HCT116 (cell line): ENCODE measurements at regions not wholly inside any gene's neighbourhood (a gene's known extent, or its start where the extent isn't known, plus 50 kb on each side); places are given as distances from the start of the nearest gene placed in this dataset.

Experiments
- ATAC-seq: fragments of 200-7000 bp; cut with Tn5 transposase; 2 replicates; pipeline ENCODE4 v1.9.1; 2020; ENCODE audit warnings: mild to moderate bottlenecking, moderate library complexity
- BruUV-seq: library from RNA; stranded (reverse); fragments of 400-500 nt; replicated peaks from 2 replicates; lab custom pipeline; 2021; lab: Mats Ljungman, UMichigan
- CTCF ChIA-PET: fragments of 300-600 bp; sonication (Branson Sonifier 250); formaldehyde crosslinking; loops from one replicate; lab custom pipeline; 2021; ENCODE audit warnings: antibody characterized with exemption; lab: Charles Lee
- POLR2A ChIA-PET: fragments of 300-600, 350-600 bp; sonication (Branson Sonifier 250); formaldehyde crosslinking; loops from one replicate; lab custom pipeline; 2021; ENCODE audit warnings: antibody characterized with exemption; lab: Charles Lee
- RAD21 ChIA-PET, 2 experiments: fragments of 300-600 bp; sonication (Branson Sonifier 250); formaldehyde crosslinking; loops; one replicate each; lab custom pipeline; 2023; ENCODE audit warnings: low total read pairs in 2 of 2; ENCODE audit not compliant: uncharacterized antibody in 2 of 2, unreplicated experiment in 2 of 2, low non-redundant PET in 1 of 2; lab: Charles Lee
- DNase-seq: peaks from one replicate; pipeline ENCODE4 v3.0.0-alpha.2; 2010; ENCODE audit warnings: low read depth, low spot score
- H2AFZ ChIP-seq: fragments of 200-600 bp; shearing (Covaris generic), sonication (generic); 2 replicates; pipeline ENCODE4 v1.6.1; 2017; ENCODE audit warnings: low read depth, mixed run types, mixed read lengths, antibody characterized with exemption, low read length; ENCODE audit not compliant: poor library complexity, severe bottlenecking
- H3K27ac ChIP-seq: 2 replicates; pipeline ENCODE4 v1.5.1; 2012; ENCODE audit warnings: low read depth, low read length
- H3K27me3 ChIP-seq: fragments of 200-600 bp; sonication (generic); 2 replicates; pipeline ENCODE4 v1.6.1; 2016; ENCODE audit warnings: mixed run types, low read length, mixed read lengths; ENCODE audit not compliant: insufficient read depth
- H3K36me3 ChIP-seq, 2 experiments: fragments of 200-500 bp in 1 of 2; fragments of 200-600 bp in 1 of 2; sonication (Bioruptor generic) in 1 of 2; sonication (generic) in 1 of 2; 2 replicates each; pipeline versions ENCODE4 v1.5.1 to v1.6.1; 2014 to 2016; ENCODE audit warnings: low read length in 2 of 2, inconsistent platforms in 1 of 2, mixed read lengths in 1 of 2, mixed run types in 1 of 2; ENCODE audit not compliant: insufficient read depth in 2 of 2, control insufficient read depth in 1 of 2
- H3K4me1 ChIP-seq, 2 experiments: fragments of 200-600 bp in 1 of 2; sonication (generic) in 1 of 2; 2 replicates each; pipeline versions ENCODE4 v1.5.1 to v1.6.1; 2012 to 2017; ENCODE audit warnings: low read length in 2 of 2, inconsistent platforms in 1 of 2, mild to moderate bottlenecking in 1 of 2, mixed read lengths in 1 of 2, mixed run types in 1 of 2, moderate library complexity in 1 of 2; ENCODE audit not compliant: insufficient read depth in 2 of 2, control insufficient read depth in 1 of 2
- H3K4me2 ChIP-seq: fragments of 200-600 bp; sonication (generic); 2 replicates; pipeline ENCODE4 v1.6.1; 2017; ENCODE audit warnings: mixed run types, low read length, mixed read lengths
- H3K4me3 ChIP-seq, 2 experiments: fragments of 200-600 bp in 1 of 2; sonication (generic) in 1 of 2; replicated peaks in 1 of 2; 2 replicates each; pipeline ENCODE4 v1.5.1; 2011 to 2016; ENCODE audit warnings: low read length in 2 of 2, control low read depth in 1 of 2, low read depth in 1 of 2, mild to moderate bottlenecking in 1 of 2, mixed read lengths in 1 of 2, mixed run types in 1 of 2
- H3K79me2 ChIP-seq: fragments of 200-600 bp; sonication (generic); 2 replicates; pipeline ENCODE4 v1.6.1; 2017; ENCODE audit warnings: mild to moderate bottlenecking, mixed run types, low read length, moderate library complexity, mixed read lengths; ENCODE audit not compliant: insufficient read depth
- H3K9ac ChIP-seq: fragments of 200-600 bp; sonication (generic); 2 replicates; pipeline ENCODE4 v1.6.1; 2016; ENCODE audit warnings: low read length, mixed read lengths
- H3K9me2 ChIP-seq: fragments of 200-600 bp; sonication (generic), shearing (Covaris generic); 2 replicates; pipeline ENCODE4 v1.6.1; 2017; ENCODE audit warnings: mixed run types, mild to moderate bottlenecking, moderate library complexity; ENCODE audit not compliant: insufficient read depth
- H3K9me3 ChIP-seq, 2 experiments: fragments of 200-500 bp in 1 of 2; fragments of 200-600 bp in 1 of 2; sonication (Bioruptor generic) in 1 of 2; sonication (generic) in 1 of 2; 2 replicates each; pipeline ENCODE4 v1.6.1; 2014 to 2017; ENCODE audit warnings: low read length in 2 of 2, mixed read lengths in 2 of 2, inconsistent platforms in 1 of 2, low read depth in 1 of 2, mild to moderate bottlenecking in 1 of 2, mixed run types in 1 of 2, moderate library complexity in 1 of 2; ENCODE audit not compliant: control insufficient read depth in 1 of 2, insufficient read depth in 1 of 2
- H4K20me1 ChIP-seq: fragments of 200-600 bp; sonication (generic), shearing (Covaris generic); 2 replicates; pipeline ENCODE4 v1.6.1; 2017; ENCODE audit warnings: mixed run types, mild to moderate bottlenecking, moderate library complexity; ENCODE audit not compliant: insufficient read depth
- CBX3 ChIP-seq: IDR thresholded peaks from 2 replicates; pipeline ENCODE4 v1.6.1; 2012; ENCODE audit warnings: low read depth
- CEBPB ChIP-seq: IDR thresholded peaks from 2 replicates; pipeline ENCODE4 v1.6.1; 2012; ENCODE audit warnings: low read depth
- EGR1 ChIP-seq: IDR thresholded peaks from 2 replicates; pipeline ENCODE4 v1.6.1; 2012; ENCODE audit warnings: low read depth
- ELF1 ChIP-seq: IDR thresholded peaks from 2 replicates; pipeline ENCODE4 v1.6.1; 2012; ENCODE audit warnings: low read depth, borderline replicate concordance
- EZH2 ChIP-seq: fragments of 200-600 bp; sonication (generic); IDR thresholded peaks from 2 replicates; pipeline ENCODE4 v1.6.1; 2017; ENCODE audit warnings: antibody characterized with exemption, mixed run types
- EZH2phosphoT487 ChIP-seq: fragments of 200-600 bp; IDR thresholded peaks from 2 replicates; pipeline ENCODE4 v1.6.1; 2018; ENCODE audit warnings: antibody characterized with exemption, borderline replicate concordance
- POLR2A ChIP-seq: IDR thresholded peaks from 2 replicates; pipeline ENCODE4 v1.7.0; 2011; ENCODE audit warnings: borderline replicate concordance; ENCODE audit not compliant: insufficient read depth, insufficient read length; ENCODE audit errors: extremely low read depth
- POLR2AphosphoS5 ChIP-seq: IDR thresholded peaks from 2 replicates; pipeline ENCODE4 v1.6.1; 2011; ENCODE audit warnings: mild to moderate bottlenecking, low read depth, low read length, moderate library complexity
- RAD21 ChIP-seq: IDR thresholded peaks from 2 replicates; pipeline ENCODE4 v1.6.1; 2012; ENCODE audit warnings: low read depth, mild to moderate bottlenecking
- SIN3A ChIP-seq: IDR thresholded peaks from 2 replicates; pipeline ENCODE4 v1.6.1; 2012; ENCODE audit warnings: low read depth
- SP1 ChIP-seq: IDR thresholded peaks from 2 replicates; pipeline ENCODE4 v1.6.1; 2012; ENCODE audit warnings: low read depth
- SRF ChIP-seq: IDR thresholded peaks from 2 replicates; pipeline ENCODE4 v1.6.1; 2012; ENCODE audit warnings: low read depth
- TCF7L2 ChIP-seq: IDR thresholded peaks from 2 replicates; pipeline ENCODE4 v1.7.0; 2011; ENCODE audit warnings: borderline replicate concordance, inconsistent platforms; ENCODE audit not compliant: insufficient read depth, insufficient read length; ENCODE audit errors: extremely low read depth
- YY1 ChIP-seq: IDR thresholded peaks from 2 replicates; pipeline ENCODE4 v1.6.1; 2011; ENCODE audit warnings: low read length, low read depth, moderate library complexity, mild to moderate bottlenecking; ENCODE audit not compliant: insufficient replicate concordance; ENCODE audit errors: extremely low read depth
- ZFX ChIP-seq: fragments of 450-650 bp; IDR thresholded peaks from 2 replicates; pipeline ENCODE4 v1.6.1; 2017
- intact Hi-C: fragments of 100-400 bp; cut with micrococcal nuclease; formaldehyde crosslinking; loops from 2 replicates; pipeline ENCODE4 v1.10.0; 2022
- TF ChIP-seq, protein P1 (sequence below), 3 experiments: fragments of 200-600 bp in 1 of 3; sonication (generic) in 1 of 3; IDR thresholded peaks in 2 of 3; conservative IDR thresholded peaks in 1 of 3; 2 replicates each; pipeline ENCODE4 v1.5.1; 2012 to 2017; ENCODE audit warnings: low read depth in 2 of 3, low read length in 2 of 3, antibody characterized with exemption in 1 of 3, borderline replicate concordance in 1 of 3, control low read depth in 1 of 3, mild to moderate bottlenecking in 1 of 3, mixed read lengths in 1 of 3, mixed run types in 1 of 3, moderate library complexity in 1 of 3; ENCODE audit not compliant: insufficient read depth in 1 of 3
- TF ChIP-seq, protein P2 (sequence below): IDR thresholded peaks from 2 replicates; pipeline ENCODE4 v1.6.1; 2012

DNA sequence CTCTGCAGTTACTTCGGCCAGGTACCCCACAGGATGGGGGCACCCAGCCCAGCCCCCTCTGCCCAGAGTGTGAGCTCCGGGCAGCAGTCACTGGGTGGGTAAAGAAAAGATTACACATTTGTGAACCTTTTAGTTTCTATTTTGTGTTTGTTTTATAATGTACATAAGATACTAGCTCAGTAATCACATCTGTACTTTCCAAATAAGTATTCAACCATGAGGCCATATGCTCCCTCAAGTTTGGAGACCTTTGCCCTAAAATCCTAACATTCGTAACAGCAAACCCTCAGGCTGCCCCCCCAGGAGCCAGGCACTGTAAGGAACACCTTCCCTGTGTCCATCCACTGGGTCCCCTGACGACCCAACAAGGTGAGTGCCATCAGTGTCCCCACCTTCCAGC, 68.3 kb upstream of the SLC6A6 start:
- RAD21 ChIA-PET: no interaction called here
- Histone ChIP-seq H3K4me2 (no peak overlapping the region), H3K79me2 (no peaks in the 10 kb centered on the region), H2AFZ (no peak overlapping the region), H3K4me3 (no peak overlapping the region), H3K4me1 (peaks cover 0 to 8% of the 10 kb centered on the region in 2 experiments; a peak in 1 of 4 replicates), H4K20me1 (no peaks in the 10 kb centered on the region), H3K9me2 (no peaks in the 10 kb centered on the region), H3K36me3 (no peaks in the 10 kb centered on the region), H3K27ac (no peak overlapping the region), H3K9ac (no peak overlapping the region), H3K27me3 (peaks cover 4% of the 10 kb centered on the region; the same call in 1 of the 2 replicates), H3K9me3 (no peaks in the 10 kb centered on the region)
- TF ChIP-seq POLR2A: no peak
- TF ChIP-seq, protein P1, sequence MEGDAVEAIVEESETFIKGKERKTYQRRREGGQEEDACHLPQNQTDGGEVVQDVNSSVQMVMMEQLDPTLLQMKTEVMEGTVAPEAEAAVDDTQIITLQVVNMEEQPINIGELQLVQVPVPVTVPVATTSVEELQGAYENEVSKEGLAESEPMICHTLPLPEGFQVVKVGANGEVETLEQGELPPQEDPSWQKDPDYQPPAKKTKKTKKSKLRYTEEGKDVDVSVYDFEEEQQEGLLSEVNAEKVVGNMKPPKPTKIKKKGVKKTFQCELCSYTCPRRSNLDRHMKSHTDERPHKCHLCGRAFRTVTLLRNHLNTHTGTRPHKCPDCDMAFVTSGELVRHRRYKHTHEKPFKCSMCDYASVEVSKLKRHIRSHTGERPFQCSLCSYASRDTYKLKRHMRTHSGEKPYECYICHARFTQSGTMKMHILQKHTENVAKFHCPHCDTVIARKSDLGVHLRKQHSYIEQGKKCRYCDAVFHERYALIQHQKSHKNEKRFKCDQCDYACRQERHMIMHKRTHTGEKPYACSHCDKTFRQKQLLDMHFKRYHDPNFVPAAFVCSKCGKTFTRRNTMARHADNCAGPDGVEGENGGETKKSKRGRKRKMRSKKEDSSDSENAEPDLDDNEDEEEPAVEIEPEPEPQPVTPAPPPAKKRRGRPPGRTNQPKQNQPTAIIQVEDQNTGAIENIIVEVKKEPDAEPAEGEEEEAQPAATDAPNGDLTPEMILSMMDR (IDR thresholded peaks at IDR 0.05 in 2 of 3, conservative IDR thresholded peaks at IDR 0.05 in 1 of 3; ENCODE audit: borderline replicate concordance in 1 of 3, insufficient read depth in 1 of 3, low read depth in 2 of 3, low read length in 2 of 3): no peak
- ATAC-seq (no peak), DNase-seq (no peak)
- POLR2A ChIA-PET: interaction anchor here (0.9 kb wide), 1 partner anchor 37 kb away, joined by 3 read pairs; no protein-coding TSS in a partner anchor
- intact Hi-C loops: no loop called here
- CTCF ChIA-PET: no interaction called here
- BruUV-seq: no TSS peak

DNA sequence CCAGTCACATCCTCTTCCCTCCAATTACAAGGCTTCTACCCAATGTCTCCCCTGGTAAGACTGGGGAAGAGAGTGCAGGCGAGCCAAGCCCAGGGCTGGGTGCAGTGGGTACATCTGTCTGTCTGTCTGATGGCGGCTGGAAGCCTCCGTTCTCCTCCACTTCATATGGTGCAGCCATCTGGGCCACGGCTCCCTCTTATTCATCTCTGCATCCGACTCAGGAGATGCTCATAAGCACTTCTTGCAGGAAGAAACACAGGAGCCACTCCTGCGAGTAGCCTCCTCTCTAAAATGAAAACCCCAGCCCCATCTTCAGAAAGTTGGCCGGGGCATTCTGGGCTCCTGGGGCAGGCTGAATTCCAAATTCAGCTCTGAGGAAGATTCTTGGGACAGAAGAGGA, 67.5 kb upstream of the SLC6A6 start:
- no peak for DNase-seq
- ChIA-PET RAD21 (no interaction called here), POLR2A (interaction anchor here (0.9 kb wide), 1 partner anchor 37 kb away, joined by 3 read pairs; no protein-coding TSS in a partner anchor), CTCF (no interaction called here)
- H3K36me3 ChIP-seq: no peaks in the 10 kb centered on the region
- no peak overlapping the region for H3K4me3 ChIP-seq
- no peaks in the 10 kb centered on the region for H3K4me1 ChIP-seq
- intact Hi-C loops: no loop called here
- H3K9me2 ChIP-seq: no peaks in the 10 kb centered on the region
- H3K9me3 ChIP-seq: no peaks in the 10 kb centered on the region
- no peak overlapping the region for H3K4me2 ChIP-seq
- no peak overlapping the region for H2AFZ ChIP-seq
- H3K27me3 ChIP-seq: peaks cover 4% of the 10 kb centered on the region; the same call in 1 of the 2 replicates
- H3K79me2 ChIP-seq: no peaks in the 10 kb centered on the region
- no peak overlapping the region for H3K9ac ChIP-seq
- BruUV-seq: no TSS peak
- ATAC-seq: no peak
- H4K20me1 ChIP-seq: no peaks in the 10 kb centered on the region
- TF ChIP-seq SP1: no peak
- no peak for TF ChIP-seq CBX3
- no peak for TF ChIP-seq POLR2AphosphoS5
- TF ChIP-seq EGR1: no peak
- TF ChIP-seq RAD21: no peak
- no peak for TF ChIP-seq ELF1
- TF ChIP-seq POLR2A: no peak
- TF ChIP-seq YY1: no peak
- TF ChIP-seq ZFX: no peak
- TF ChIP-seq, protein P2, sequence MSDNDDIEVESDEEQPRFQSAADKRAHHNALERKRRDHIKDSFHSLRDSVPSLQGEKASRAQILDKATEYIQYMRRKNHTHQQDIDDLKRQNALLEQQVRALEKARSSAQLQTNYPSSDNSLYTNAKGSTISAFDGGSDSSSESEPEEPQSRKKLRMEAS: no peak
- TF ChIP-seq EZH2: no peak
- no peak for TF ChIP-seq CEBPB
- TF ChIP-seq, protein P1 (IDR thresholded peaks at IDR 0.05 in 2 of 3, conservative IDR thresholded peaks at IDR 0.05 in 1 of 3; ENCODE audit: borderline replicate concordance in 1 of 3, insufficient read depth in 1 of 3, low read depth in 2 of 3, low read length in 2 of 3): no peak
- no peak for TF ChIP-seq EZH2phosphoT487
- TF ChIP-seq SIN3A: no peak
- TF ChIP-seq SRF: no peak
- no peak for TF ChIP-seq TCF7L2
- TF ChIP-seq, all 23 proteins: peak for 0
- no peak overlapping the region for H3K27ac ChIP-seq
